ENCODE measurements at regions not wholly inside any gene's neighbourhood (a gene's known extent, or its start where the extent isn't known, plus 50 kb on each side); places are given as distances from the start of the nearest gene placed in this dataset.

GRCh38 chr4:133450813-133451212 is 301.7 kb downstream of the PCDH10 start:
- WGBS (ENCODE audit: insufficient coverage, low lambda C conversion rate): no CpG with 5 or more reads among the region's 17 CpGs
- Histone ChIP-seq H3K27me3 (ENCODE audit: control insufficient read depth, insufficient read depth, low read length) (no peaks in the 10 kb centered on the region), H3K9me3 (ENCODE audit: control insufficient read depth, low read depth, low read length) (no peaks in the 10 kb centered on the region), H3K36me3 (ENCODE audit: control insufficient read depth, insufficient read depth, low read length) (no peaks in the 10 kb centered on the region), H3K27ac (ENCODE audit: low read length) (no peak overlapping the region), H3K4me1 (ENCODE audit: control insufficient read depth, insufficient read depth, low read length) (no peaks in the 10 kb centered on the region), H3K4me3 (ENCODE audit: low read length) (no peak overlapping the region)
- DNase-seq: no peak

- Histone ChIP-seq H3K4me3 (ENCODE audit: low read length) (no peak overlapping the region), H3K27ac (ENCODE audit: low read length) (no peak overlapping the region), H3K27me3 (ENCODE audit: control insufficient read depth, insufficient read depth, low read length) (no peaks in the 10 kb centered on the region), H3K9me3 (ENCODE audit: control insufficient read depth, low read depth, low read length) (no peaks in the 10 kb centered on the region), H3K4me1 (ENCODE audit: control insufficient read depth, insufficient read depth, low read length) (no peaks in the 10 kb centered on the region), H3K36me3 (ENCODE audit: control insufficient read depth, insufficient read depth, low read length) (no peaks in the 10 kb centered on the region)
- DNase-seq: no peak
Measured at GRCh38 chr4:133440404-133440803, 291.3 kb downstream of the PCDH10 start.

DNA sequence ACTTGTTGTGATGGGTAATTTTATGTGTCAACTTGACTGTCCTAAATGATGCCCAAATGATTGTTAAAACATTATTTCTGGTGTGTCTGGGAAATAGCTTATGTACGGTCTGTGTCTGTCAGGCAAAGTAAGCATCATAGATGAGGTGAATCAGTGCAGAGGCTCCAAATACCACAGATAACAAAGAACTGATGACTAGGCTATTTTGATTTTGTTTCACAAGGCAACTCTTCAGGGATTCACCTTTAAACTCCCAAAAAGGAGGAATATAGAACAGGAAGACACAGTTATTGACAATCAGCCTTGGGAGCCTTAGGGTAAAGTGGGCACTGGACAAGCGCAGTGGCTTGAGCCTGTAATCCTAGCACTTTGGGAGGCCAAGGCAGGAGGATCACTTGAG is 290.7 kb downstream of the PCDH10 start:
- WGBS (ENCODE audit: insufficient coverage, low lambda C conversion rate): no CpG with 5 or more reads among the region's 2 CpGs
- H3K4me3 ChIP-seq (ENCODE audit: low read length): no peak overlapping the region
- no peaks in the 10 kb centered on the region for H3K4me1 ChIP-seq (ENCODE audit: control insufficient read depth, insufficient read depth, low read length)
- DNase-seq: no peak
- H3K27me3 ChIP-seq (ENCODE audit: control insufficient read depth, insufficient read depth, low read length): no peaks in the 10 kb centered on the region
- H3K36me3 ChIP-seq (ENCODE audit: control insufficient read depth, insufficient read depth, low read length): no peaks in the 10 kb centered on the region
- no peak overlapping the region for H3K27ac ChIP-seq (ENCODE audit: low read length)
- no peaks in the 10 kb centered on the region for H3K9me3 ChIP-seq (ENCODE audit: control insufficient read depth, low read depth, low read length)

GRCh38 chr4:133424605-133425004 is 275.5 kb downstream of the PCDH10 start:
- DNase-seq: no peak
- no peak overlapping the region for H3K4me3 ChIP-seq (ENCODE audit: low read length)
- no peak overlapping the region for H3K27ac ChIP-seq (ENCODE audit: low read length)
- H3K4me1 ChIP-seq (ENCODE audit: control insufficient read depth, insufficient read depth, low read length): no peaks in the 10 kb centered on the region
- H3K36me3 ChIP-seq (ENCODE audit: control insufficient read depth, insufficient read depth, low read length): no peaks in the 10 kb centered on the region
- no peaks in the 10 kb centered on the region for H3K27me3 ChIP-seq (ENCODE audit: control insufficient read depth, insufficient read depth, low read length)
- no CpG with 5 or more reads among the region's 4 CpGs for WGBS (ENCODE audit: insufficient coverage, low lambda C conversion rate)
- H3K9me3 ChIP-seq (ENCODE audit: control insufficient read depth, low read depth, low read length): no peaks in the 10 kb centered on the region

DNA sequence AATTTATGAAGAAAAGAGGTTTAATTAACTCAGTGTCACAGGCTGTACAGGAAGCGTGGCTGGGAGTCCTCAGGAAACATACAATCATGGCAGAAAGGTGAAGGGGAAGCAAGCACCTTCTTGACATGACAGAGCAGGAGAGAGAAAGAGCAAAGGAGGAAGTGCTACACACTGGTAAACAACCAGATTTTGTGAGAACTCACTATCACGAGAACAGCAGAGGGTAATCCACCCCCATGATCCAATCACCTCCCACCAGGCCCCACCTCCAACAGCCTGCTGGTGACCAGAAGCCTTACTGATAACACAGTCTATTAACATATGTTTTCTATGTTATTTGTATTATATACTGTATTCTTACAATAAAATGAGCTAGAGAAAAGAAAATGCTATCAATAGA is 254.8 kb downstream of the PCDH10 start:
- no peak overlapping the region for H3K27ac ChIP-seq (ENCODE audit: low read length)
- H3K4me3 ChIP-seq (ENCODE audit: low read length): no peak overlapping the region
- H3K27me3 ChIP-seq (ENCODE audit: control insufficient read depth, insufficient read depth, low read length): no peaks in the 10 kb centered on the region
- no peaks in the 10 kb centered on the region for H3K36me3 ChIP-seq (ENCODE audit: control insufficient read depth, insufficient read depth, low read length)
- no peak for DNase-seq
- H3K4me1 ChIP-seq (ENCODE audit: control insufficient read depth, insufficient read depth, low read length): no peaks in the 10 kb centered on the region
- no peaks in the 10 kb centered on the region for H3K9me3 ChIP-seq (ENCODE audit: control insufficient read depth, low read depth, low read length)
- 100% methylated on average over 1 of the region's 2 CpGs for WGBS (ENCODE audit: insufficient coverage, low lambda C conversion rate)

GRCh38 chr4:133402616-133403015 is 253.5 kb downstream of the PCDH10 start:
- H3K27ac ChIP-seq (ENCODE audit: low read length): no peak overlapping the region
- no peaks in the 10 kb centered on the region for H3K27me3 ChIP-seq (ENCODE audit: control insufficient read depth, insufficient read depth, low read length)
- WGBS (ENCODE audit: insufficient coverage, low lambda C conversion rate): 60% methylated on average over 1 of the region's 1 CpG
- DNase-seq: no peak
- H3K36me3 ChIP-seq (ENCODE audit: control insufficient read depth, insufficient read depth, low read length): no peaks in the 10 kb centered on the region
- H3K4me1 ChIP-seq (ENCODE audit: control insufficient read depth, insufficient read depth, low read length): no peaks in the 10 kb centered on the region
- no peak overlapping the region for H3K4me3 ChIP-seq (ENCODE audit: low read length)
- H3K9me3 ChIP-seq (ENCODE audit: control insufficient read depth, low read depth, low read length): no peaks in the 10 kb centered on the region

DNA sequence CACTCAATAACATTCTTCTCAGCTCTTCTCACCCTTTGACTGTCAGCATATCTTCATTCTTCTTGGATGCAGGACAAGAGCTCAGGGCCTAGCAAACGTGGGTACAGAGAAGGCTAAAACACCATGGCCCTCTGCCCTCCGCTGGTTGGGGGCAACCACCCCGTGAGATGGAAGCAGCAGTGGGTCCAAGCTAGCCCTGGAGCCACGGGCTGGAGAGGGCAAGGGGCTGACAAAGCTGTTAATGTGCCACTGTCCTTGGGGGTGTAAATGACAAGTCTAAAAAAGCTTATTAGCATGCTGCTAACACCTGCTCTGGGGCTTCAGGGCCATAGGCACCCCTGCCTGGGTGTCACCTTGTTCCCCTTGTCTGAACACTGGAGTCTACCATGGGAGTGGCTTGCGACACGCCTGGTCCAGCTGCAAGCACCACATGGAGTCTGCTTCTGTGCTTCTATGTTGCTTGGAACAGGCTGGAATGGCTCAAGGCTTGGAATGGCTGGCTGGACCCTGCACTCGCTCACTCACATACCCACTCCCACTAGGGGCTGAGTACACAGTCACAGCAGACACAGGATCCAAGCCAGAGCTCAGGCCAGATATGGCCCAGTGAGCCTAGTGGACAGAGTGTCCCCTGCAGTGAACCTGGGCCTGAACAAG is 246.0 kb downstream of the PCDH10 start:
- Histone ChIP-seq H3K27ac (ENCODE audit: low read length) (no peak overlapping the region), H3K4me1 (ENCODE audit: control insufficient read depth, insufficient read depth, low read length) (no peaks in the 10 kb centered on the region), H3K36me3 (ENCODE audit: control insufficient read depth, insufficient read depth, low read length) (no peaks in the 10 kb centered on the region), H3K4me3 (ENCODE audit: low read length) (no peak overlapping the region), H3K27me3 (ENCODE audit: control insufficient read depth, insufficient read depth, low read length) (no peaks in the 10 kb centered on the region), H3K9me3 (ENCODE audit: control insufficient read depth, low read depth, low read length) (no peaks in the 10 kb centered on the region)
- no CpG with 5 or more reads among the region's 7 CpGs for WGBS (ENCODE audit: insufficient coverage, low lambda C conversion rate)
- DNase-seq: no peak

DNA sequence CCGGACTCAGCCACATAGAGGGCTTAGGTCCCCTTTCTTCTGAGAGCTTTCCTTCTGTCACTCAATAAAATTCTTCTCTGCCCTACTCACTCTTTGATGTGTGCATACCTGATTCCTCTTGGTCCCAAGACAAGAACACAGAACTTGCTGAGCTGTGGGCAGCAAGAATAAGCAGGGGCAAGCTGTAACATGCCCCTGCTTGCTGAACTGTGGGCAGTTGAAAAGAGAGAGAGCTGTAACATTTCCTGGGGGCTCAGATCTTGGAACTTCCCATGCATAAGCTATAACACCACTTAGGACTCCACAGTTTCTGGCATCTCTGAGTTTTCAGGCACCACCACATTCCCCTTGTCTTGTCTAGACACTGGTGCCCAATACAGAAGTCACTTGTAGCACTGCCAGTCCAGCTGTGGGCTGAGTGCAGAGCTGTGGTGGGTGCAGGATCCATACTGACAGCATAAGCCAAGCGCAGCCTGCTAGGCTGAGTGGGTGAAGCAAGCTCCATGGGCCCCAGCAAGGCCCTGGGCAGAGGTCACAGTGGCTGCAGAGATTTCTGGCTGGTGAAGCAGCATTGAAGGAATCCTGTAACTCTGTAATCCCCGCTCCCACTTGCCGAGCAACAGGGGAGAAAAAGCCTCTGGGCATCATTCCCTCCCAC is 241.2 kb downstream of the PCDH10 start:
- Histone ChIP-seq H3K4me1 (ENCODE audit: control insufficient read depth, insufficient read depth, low read length) (no peaks in the 10 kb centered on the region), H3K9me3 (ENCODE audit: control insufficient read depth, low read depth, low read length) (peaks cover under 1% of the 10 kb centered on the region), H3K4me3 (ENCODE audit: low read length) (no peak overlapping the region), H3K27ac (ENCODE audit: low read length) (no peak overlapping the region), H3K36me3 (ENCODE audit: control insufficient read depth, insufficient read depth, low read length) (no peaks in the 10 kb centered on the region), H3K27me3 (ENCODE audit: control insufficient read depth, insufficient read depth, low read length) (no peaks in the 10 kb centered on the region)
- WGBS (ENCODE audit: insufficient coverage, low lambda C conversion rate): no CpG with 5 or more reads among the region's 4 CpGs
- DNase-seq: no peak

DNA sequence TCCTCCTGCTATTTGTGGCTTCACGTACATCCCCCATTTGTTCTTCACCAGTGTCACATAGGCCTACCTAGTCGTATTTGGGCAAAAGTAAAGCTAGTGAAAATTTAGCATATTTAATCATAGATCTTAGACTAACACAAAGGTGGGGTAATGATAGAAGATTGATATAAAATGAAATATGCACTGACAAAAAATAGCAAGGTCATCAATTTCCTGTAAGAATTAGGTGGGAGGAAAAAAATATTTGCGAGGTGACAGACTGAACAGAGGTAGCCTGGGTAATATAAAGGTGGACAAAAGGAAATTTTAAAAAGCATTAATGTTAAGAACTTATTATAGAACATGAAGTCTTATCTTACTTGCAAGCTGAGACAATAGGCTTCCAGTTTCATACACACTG is 239.9 kb downstream of the PCDH10 start:
- no peak for DNase-seq
- no peaks in the 10 kb centered on the region for H3K4me1 ChIP-seq (ENCODE audit: control insufficient read depth, insufficient read depth, low read length)
- no peak overlapping the region for H3K4me3 ChIP-seq (ENCODE audit: low read length)
- no peaks in the 10 kb centered on the region for H3K27me3 ChIP-seq (ENCODE audit: control insufficient read depth, insufficient read depth, low read length)
- H3K36me3 ChIP-seq (ENCODE audit: control insufficient read depth, insufficient read depth, low read length): no peaks in the 10 kb centered on the region
- 92% methylated on average over 2 of the region's 3 CpGs for WGBS (ENCODE audit: insufficient coverage, low lambda C conversion rate)
- H3K27ac ChIP-seq (ENCODE audit: low read length): no peak overlapping the region
- peaks cover 4% of the 10 kb centered on the region for H3K9me3 ChIP-seq (ENCODE audit: control insufficient read depth, low read depth, low read length)

GRCh38 chr4:133385161-133385954 is 236.3 kb downstream of the PCDH10 start:
- no peaks in the 10 kb centered on the region for H3K4me1 ChIP-seq (ENCODE audit: control insufficient read depth, insufficient read depth, low read length)
- H3K9me3 ChIP-seq (ENCODE audit: control insufficient read depth, low read depth, low read length): peaks cover 4% of the 10 kb centered on the region
- no peak overlapping the region for H3K4me3 ChIP-seq (ENCODE audit: low read length)
- no peaks in the 10 kb centered on the region for H3K27me3 ChIP-seq (ENCODE audit: control insufficient read depth, insufficient read depth, low read length)
- H3K27ac ChIP-seq (ENCODE audit: low read length): no peak overlapping the region
- WGBS (ENCODE audit: insufficient coverage, low lambda C conversion rate): no CpG with 5 or more reads among the region's 23 CpGs
- no peaks in the 10 kb centered on the region for H3K36me3 ChIP-seq (ENCODE audit: control insufficient read depth, insufficient read depth, low read length)
- no peak for DNase-seq

Measured in large intestine (tissue), 3 donors.